ENCODE measurements at regions not wholly inside any gene's neighbourhood (a gene's known extent, or its start where the extent isn't known, plus 50 kb on each side); places are given as distances from the start of the nearest gene placed in this dataset.

DNA sequence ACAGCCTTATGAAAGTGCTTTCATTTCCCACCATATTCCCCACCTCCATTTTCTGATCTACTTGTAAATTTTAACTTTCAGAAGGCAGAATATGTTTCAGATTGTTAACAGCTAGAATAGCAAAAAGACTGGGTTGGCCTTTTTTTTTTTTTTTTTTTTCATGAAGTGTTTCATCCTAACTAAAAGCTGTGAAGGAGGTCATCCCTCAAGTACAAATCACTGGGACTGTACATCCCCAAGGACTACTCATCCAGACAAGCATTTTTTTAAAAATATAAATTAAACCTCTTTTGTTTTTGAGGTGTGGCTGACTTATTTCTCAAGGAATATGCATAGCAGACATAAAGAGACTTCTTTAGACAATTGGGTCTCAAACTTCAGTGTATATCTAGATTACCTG is 542.1 kb upstream of the TUSC1 start:
- TF ChIP-seq CTCF (IDR thresholded peaks at IDR 0.05): no peak
- no peak for TF ChIP-seq POLR2A (IDR thresholded peaks at IDR 0.05)

Data from body of pancreas (tissue), 4 donors.